HG02885 (cell line): ENCODE measurements at regions not wholly inside any gene's neighbourhood (a gene's known extent, or its start where the extent isn't known, plus 50 kb on each side); places are given as distances from the start of the nearest gene placed in this dataset.

Experiments
- ATAC-seq: cut with Tn5 transposase; IDR thresholded peaks from one replicate; pipeline ENCODE4 v1.9.1; 2021; ENCODE audit warnings: mild to moderate bottlenecking; ENCODE audit not compliant: unreplicated experiment, poor library complexity

DNA sequence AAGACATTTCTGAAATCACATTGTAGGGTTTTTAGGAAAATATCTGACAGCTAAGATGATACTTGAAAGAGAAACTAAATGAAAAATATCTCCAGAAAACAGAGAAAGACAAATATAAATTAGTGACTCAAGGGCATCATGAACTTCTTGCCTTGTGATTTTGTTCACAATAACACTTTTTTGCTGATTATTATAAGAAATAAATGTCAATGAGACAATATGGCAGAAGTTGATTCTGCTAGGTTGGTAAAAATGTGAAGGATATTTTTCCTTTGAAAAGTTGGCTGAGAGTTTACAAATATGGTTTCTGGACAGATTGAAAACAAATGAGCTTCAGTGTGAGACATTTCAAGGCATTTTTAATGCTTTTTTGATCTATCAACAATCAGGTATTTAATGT is 1631.2 kb upstream of the ACVR2A start:
- no peak for ATAC-seq

DNA sequence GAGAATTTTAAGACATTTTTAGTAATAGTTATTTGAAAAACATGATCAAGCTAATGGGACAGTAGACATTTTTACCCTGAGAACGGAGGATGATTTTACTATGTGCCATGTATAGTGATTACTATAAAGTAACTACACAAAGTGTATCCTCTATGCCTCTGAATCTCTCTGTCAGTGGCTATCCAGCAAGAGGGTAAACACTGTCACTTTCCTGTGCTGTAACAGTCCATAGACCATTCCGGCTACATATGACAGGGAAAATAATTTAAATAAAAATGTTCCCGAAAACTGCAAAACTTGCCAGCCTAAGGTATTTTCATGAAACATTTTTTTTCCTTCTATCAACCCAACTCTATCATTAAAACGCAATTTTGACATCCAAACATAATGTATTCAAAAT is 1632.2 kb upstream of the ACVR2A start:
- ATAC-seq: no peak

DNA sequence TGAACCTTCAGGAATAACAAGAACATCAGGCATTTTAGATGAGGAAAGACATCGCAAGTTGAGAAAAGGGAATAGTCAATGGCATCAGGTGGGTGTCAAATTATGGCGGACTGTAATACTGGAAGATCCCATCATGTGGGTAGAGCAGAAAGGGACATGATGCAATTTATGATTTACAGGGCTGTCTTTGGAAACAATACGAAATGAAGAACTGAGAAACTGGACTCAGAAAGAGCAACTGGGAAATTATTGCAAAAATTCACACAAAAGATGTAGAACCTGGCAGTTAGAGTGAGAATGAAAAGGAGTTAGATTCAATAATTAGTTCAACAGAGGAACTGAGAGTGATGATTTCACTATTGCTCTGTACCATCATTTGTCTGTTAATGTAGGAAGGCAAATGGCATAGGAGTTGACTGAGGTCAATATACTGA is 1635.0 kb upstream of the ACVR2A start:
- no peak for ATAC-seq

DNA sequence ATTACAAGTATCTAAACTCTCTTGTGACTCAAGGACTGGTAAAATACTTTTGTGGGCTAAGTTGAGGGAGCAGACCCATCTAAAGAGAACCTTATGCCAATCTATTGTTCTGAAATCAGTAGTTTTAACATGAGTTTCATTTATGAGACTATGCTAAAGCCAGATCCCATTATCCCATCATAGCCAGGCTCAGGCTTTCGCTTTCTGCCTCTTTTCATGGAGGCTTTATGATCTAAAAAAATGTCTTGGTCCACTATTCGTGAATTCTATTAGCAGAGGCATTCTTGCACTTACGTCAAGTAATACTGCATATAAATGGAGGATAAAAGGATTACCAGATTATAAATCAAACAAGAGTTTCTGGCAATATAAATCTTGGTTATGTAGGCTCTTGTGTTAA is 1636.9 kb upstream of the ACVR2A start:
- no peak for ATAC-seq

DNA sequence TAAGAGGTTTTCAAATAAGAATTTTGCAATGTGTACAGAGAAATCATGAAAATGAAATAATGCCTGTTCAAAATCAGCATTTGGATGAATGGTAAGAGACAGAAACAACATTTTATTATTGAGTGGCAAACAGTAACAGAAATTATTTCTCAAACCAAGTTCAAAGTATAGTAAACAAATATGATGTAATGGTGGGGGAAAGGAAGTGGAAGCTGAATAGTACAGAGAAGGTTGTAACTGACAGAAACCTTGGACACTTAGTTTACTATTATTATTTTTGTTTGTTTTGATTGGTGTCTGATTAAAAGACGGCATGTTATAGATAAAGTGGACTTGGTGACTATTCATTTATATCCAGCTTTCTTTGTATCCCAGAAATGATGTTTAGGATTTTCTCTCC is 1637.4 kb upstream of the ACVR2A start:
- ATAC-seq: no peak

DNA sequence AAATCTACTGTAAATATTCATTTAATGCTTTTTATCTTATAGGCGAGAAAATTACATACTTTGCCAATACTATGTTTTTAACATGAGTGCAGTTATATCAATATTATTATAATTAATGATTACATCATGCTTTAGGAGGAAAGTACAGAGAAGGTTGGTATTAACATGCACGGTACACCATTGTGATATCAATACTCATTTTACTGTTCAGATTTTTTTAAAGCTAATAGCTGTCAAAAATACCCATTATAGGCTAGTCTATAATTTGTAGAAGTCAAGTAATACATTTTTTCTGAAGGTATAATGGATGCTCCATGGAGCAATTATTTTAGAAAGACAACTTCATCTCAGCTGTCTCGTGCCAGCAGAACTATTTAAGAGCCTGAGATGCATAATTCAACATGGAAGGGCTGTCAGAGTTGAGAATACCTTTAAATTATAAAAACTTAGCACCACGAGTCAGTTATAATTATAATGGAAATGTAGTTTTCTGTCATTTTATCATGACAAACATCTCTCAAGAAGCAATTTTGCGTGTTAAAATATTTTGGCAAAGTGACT is 1641.7 kb upstream of the ACVR2A start:
- no peak for ATAC-seq

DNA sequence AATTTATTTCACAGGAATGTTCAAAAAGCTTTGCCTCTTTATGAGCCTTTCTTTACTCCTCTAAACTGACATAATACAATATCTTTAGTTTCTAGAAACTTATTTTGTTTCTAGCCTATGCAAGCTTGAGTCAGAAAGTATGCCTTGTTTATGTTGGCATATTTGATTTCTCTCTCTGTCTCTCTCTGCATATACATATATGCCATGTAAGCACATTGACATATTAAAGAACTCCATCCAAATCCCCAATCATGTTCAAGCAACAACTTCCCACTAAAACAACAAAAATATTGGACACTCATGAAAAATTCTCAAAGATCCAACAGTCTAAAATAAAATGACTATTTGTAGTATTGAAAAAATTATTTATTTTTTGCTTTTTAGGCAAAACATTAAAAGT is 1651.2 kb upstream of the ACVR2A start:
- no peak for ATAC-seq

DNA sequence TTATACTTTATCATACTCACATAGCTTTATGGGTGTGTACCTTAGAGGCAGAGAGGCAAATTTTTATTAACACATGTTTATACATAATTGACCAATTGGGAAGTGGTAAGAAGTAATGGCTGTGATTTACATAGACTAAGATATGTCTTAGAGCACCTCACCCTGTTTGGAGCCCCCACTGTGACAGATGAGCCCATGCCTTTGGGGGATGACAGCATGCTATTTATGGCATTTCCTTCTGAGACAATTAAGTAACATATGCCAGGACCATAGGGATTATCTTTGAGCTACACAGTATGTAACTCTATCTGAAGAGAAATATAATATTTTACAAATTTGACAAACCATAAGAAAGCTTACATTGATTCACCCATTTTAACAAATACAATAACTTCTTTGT is 1655.3 kb upstream of the ACVR2A start:
- ATAC-seq: no peak

DNA sequence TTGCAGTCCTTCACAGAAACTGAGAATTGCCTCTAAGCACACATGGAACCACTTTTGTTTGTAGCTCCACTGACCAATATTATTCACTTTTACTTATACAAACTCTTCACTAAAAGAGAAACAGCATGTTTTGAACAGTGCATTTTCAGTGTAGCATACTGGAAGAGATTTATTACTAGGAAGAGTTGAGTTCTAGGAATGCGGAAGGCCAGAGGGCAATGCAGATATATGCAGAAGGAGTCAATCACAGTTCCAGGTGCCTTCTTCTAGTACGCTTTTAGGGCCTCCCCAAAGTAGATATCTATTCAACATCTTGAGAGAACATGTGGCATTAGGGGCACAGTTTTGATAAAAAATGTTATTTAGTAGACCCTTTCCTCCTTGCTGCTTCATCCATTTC is 1654.0 kb upstream of the ZEB2 start:
- no peak for ATAC-seq

DNA sequence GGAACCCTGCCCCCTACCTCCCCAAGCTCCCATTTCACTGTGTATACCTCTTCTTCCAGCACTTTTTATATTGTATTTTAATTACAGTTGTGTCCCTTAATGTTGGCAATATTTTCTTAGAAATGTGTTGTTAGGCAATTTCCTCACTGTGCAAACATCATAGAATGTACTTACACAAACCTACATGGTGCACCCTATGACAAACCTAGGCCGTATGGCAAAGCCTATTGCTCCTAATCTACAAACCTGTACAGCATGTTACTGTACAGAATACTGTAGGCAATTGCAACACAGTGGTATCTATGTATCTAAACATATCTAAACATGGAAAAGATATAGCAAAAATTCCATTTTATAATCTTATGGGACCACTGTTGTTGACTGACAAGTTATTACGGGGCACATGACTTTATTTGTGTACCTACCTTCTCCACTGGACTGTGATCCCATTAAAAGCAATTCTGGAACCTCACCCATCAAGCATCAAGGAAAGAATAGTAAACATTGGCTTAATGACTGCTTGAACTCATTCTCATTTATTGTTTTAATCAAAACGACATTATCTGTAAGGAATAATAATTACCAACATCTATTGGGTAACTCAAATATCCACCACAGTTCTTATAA is 1641.5 kb upstream of the ZEB2 start:
- ATAC-seq: no peak

DNA sequence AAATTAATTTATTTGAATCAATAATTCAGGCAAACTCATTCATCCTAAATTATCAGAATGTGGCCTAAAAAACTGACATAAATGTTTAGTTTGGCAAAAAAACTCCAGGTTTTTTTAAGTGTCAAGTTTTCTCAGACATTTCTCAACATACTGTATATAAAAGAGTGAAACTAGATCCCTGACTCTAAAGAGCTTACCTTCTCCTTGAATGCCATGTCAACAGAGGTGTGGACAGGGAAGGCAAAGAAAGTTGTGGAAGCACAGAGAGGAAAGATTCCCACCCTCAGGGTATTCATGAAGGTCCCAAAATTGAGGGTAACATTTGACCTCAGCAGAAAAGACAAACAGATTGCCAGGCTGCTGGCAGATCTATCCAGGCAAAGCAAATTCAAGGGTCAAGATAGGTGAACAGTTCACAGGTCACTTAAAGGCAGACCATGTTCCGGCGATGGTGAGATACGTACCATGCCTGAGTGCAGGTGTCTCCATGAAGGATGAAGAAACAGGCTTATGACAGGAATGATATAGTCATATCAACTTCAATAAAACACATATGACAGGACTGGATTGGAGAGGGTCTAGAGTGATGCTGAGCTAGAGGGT is 1638.3 kb upstream of the ZEB2 start:
- ATAC-seq: no peak

DNA sequence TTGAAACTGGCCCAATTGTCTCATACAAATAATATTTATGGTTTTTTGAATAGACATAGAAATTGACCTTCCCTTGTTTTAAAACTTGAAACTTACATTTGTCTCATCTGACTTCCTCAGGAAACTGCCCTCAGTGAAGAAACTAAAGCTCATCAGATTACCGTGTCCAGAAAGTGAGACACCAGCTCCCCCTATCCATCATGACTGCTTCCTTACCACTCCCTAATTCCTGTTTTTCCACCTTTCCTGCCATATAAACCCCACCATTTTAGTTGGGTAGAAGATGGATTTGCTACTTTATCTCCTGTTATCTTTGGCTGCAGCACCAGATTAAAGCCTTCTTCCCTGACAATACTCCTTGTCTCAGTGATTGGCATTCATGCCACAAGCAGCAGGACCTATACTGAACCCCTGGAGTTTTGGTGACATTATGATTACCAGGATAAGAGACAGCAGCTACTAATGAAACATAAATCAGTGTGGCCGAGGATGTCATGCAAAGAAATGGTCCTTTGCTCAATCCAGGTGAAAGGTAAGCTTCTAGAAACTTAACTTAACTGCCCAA is 1627.6 kb upstream of the ZEB2 start:
- no peak for ATAC-seq

DNA sequence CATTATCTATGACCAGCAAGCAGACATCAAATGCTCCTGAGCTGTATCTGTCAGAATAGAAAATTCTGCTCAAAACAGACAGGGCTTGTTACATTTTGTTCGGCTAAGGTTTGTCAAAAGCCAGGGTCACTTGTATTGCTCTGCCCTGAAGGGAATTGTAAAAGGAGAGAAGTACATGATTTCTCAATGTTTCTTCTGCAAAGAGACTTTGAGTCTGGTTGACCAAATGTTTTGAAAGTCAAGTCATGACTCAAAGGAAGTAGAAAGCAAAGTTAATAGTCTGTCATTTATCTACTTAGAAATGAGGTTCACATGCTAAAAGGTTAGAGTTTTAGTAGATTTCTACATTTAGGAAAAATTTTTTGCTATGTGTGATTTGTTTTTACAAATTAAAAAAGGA is 1624.1 kb upstream of the ZEB2 start:
- ATAC-seq: no peak

DNA sequence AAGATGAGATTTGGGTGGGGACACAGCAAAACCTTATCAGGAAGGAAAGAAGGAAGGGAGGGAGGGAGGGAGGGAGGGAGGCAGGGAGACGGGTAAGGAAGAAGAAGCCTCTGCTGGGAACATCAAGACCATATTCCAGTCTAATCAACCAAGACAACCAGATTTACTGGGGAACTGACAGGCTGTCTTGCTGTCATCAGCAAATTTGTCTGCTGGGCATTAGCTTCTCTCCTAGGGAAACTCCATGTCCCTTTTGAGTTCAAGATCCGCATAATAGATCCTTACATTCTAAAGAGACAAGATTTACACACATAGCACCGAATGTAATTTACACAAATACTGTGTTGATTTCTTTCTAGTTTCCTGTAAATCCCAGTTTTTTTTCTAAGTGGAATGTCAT is 1618.9 kb upstream of the ZEB2 start:
- ATAC-seq: no peak

DNA sequence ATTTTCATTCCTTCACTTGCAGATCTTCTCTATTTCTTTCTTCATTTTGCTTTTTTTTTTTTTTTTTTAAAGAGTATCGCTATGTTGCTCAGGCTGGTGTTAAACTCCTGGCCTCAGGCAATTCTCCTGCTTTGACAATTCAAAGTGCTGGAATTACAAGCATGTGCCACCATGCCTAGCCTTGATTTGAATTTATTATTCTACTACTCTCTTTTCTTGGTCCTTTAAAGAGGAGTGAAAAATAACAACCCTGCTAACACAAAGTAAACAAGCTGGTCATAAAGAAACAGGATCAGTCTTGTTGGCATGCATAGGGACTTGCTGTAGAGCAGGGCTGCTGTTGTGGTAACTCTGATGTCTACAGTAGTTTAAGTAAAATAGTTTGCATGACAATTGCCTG is 1615.3 kb upstream of the ZEB2 start:
- no peak for ATAC-seq

DNA sequence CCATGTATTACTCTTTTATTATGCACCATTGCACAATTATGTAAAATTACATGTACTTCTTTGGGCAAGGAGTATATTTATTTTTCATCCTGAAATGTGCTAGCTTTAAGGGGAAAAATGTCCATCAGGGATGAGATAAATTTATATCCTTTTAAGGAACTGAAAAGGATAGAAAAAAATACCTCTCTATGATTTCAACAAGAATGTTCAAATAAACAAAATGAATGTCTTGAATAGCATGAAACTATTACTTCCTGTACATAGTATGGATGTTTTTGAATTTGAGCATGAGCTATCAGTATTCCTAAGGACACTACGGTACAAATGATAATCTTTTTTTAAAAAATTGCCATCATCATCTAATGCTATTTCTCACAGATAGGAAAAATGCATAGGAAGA is 1611.9 kb upstream of the ZEB2 start:
- ATAC-seq: no peak

DNA sequence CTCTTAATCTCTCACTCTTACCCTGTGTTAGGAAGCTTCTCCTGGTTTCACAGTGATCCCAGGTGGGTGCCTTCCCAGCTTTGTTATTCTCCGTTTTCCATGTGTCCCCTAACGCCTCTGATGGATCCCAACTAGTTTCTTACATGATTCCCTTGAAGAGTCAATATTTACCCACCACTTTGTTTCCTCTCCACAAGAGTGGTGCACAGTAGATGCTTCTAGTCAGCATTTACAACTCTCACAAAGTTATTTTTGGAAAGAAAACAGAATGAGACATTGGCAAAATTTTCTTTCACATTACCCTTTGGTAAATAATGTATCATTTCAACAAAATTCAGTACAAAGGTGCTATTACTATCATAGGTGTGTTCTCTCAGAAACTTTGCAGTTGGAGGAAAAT is 1611.1 kb upstream of the ZEB2 start:
- ATAC-seq: no peak

DNA sequence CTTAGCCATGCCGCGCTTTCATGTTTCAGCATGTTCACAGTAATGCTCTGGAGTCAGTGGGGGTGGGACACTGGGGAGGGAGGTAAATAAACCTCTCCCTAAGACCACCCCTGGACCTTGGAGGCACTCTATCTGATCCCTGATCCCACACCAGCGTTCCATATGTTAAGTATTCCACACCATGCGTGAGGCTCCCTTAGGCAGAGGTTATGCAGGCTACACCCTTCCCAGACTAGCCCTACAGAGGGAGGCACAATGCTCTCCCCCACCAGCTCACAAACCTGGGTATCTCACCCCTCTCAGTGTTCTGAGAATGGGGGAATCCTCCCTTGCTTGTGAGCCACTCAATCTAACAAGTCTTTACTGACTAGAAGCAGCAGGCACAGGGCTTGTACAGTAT is 1610.4 kb upstream of the ZEB2 start:
- ATAC-seq: no peak

DNA sequence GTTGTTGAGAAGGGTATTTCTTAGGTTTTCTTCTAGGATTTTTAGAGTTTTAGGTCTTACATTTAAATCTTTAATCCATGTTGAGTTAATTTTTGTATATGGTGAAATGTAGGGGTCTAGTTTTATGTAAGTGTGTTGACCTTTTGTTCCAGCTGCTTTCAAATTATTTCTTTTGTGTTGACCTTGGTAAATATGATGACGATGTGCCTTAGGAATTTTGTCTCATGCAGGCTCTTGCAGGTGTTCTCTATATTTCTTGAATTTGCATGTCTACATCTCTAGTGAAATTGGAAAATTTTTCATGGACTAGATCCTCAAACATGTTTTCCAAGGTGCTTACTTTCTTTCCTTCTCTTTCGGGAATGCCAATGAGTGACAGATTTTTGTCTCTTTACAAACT is 1609.3 kb upstream of the ZEB2 start:
- ATAC-seq: no peak

DNA sequence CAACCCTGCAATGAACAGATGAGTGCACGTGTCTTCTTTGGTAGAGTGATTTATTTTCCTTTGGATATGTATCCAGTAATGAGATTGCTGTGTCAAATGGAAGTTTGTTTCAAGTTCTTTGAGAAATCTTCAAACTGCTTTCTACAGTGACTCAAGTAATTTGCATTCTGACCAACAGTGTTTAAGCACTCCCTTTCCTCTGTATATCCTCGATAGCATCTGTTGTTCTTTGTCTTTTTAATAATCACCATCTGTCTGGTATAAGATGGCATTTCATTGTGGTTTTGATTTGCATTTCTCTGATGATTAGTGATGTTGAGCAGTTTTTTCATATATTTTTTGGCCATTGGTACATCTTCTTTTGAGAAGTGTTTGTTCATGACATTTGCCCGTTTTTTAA is 1608.3 kb upstream of the ZEB2 start:
- ATAC-seq: no peak

DNA sequence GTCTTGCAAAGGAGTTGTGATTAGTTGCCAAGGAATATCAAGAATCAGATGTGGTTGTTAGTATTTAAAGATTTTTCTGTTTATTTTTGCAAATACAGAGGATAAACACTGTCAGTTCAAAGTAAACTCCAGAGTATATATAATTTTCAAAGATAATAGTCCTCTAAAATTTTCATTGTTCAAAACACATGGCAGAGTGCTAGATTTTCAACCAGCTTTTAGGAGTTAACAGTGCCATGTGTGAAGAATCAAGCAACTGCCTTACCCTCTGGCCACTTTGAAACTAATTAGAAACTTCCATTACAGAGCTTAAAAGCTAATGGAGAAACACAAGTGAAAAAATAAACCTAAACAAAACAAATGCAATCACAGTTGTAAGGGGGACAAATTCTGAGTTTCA is 1605.6 kb upstream of the ZEB2 start:
- no peak for ATAC-seq

DNA sequence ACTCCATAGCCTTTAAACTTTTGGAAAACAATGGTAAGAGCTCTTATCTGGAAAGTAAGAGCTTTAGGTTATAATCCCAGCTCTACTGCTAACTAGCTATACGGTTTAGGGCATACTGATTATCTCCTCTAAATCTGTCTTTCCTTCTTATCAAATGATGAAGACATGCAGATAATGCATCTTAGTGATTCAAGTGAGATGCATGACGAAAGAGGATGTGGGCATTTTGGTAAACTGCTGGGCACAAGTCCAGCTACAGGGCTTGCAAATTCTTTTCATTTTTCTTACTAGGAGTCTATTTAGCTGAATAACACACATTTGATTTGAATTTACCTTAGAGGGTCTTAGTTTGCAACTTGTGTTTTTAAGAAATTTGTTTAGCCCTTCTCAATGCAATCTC is 1604.8 kb upstream of the ZEB2 start:
- no peak for ATAC-seq
